Heart left ventricle (tissue), 13 donors: ENCODE measurements at regions not wholly inside any gene's neighbourhood (a gene's known extent, or its start where the extent isn't known, plus 50 kb on each side); places are given as distances from the start of the nearest gene placed in this dataset.

ENCODE experiments used
- CTCF ChIP-seq, 12 donors: fragments of 200-600 bp; sonication (generic) in 4 of 12; IDR thresholded peaks; one replicate each; pipeline versions ENCODE4 v1.5.0 to v1.8.0; 2018 to 2022; ENCODE audit warnings: antibody characterized with exemption in 12 of 12, mild to moderate bottlenecking in 5 of 12
- POLR2A ChIP-seq, 2 donors: fragments of 450-650 bp; IDR thresholded peaks; one replicate each; pipeline ENCODE4 v1.6.1; 2017; ENCODE audit warnings: antibody characterized with exemption in 2 of 2, mild to moderate bottlenecking in 2 of 2, moderate library complexity in 2 of 2
- donor health status: ischemic (EF 13 %, LVEDD 7.1; RV severe dilation, severe dysfunction).
- donor health status: DM: no; HTN: yes; CAD: no.
- donor health status: DM: no; HTN: no; CAD: no.
- donor health status: ischemic (EF 25% LVEDD 6.9; RV normal size, moderate dysfunction).
- donor health status: ischemic (EF 25% LVEDD 5.7; RV mildly dilated, moderate dysfunction).
- donor health status: ischemic (EF 35%, LVEDD 5.7; RV mildly dilated, moderate dysfunction).
- donor health status: nonischemic (EF 11% LVEDD 7.7; RV severe dilation, severe dysfunction).
- donor health status: DM: yes; HTN: yes; CAD: no.
- donor health status: PGD.
- donor health status: ischemic (EF 29% LVEDD 5.4; RV normal size, mild dysfunction).
- donor health status: nonischemic (EF 23%, LVEDD 6.1; RV moderate dilation, normal function).

GRCh38 chr4:3673176-3673575 lies 93.0 kb upstream of the ADRA2C start:
- no peak for TF ChIP-seq CTCF (IDR thresholded peaks at IDR 0.05)
- no peak for TF ChIP-seq POLR2A (IDR thresholded peaks at IDR 0.05)
